Ovary (tissue), 3 donors: ENCODE measurements at regions not wholly inside any gene's neighbourhood (a gene's known extent, or its start where the extent isn't known, plus 50 kb on each side); places are given as distances from the start of the nearest gene placed in this dataset.

Experiments
- CTCF ChIP-seq, 3 donors: fragments of 450-650 bp in 2 of 3; fragments of 200-600 bp in 1 of 3; IDR thresholded peaks; one replicate each; pipeline versions ENCODE4 v1.5.1 to v1.8.0; 2016 to 2022; ENCODE audit warnings: antibody characterized with exemption in 3 of 3, mild to moderate bottlenecking in 1 of 3
- EP300 ChIP-seq: sonication (generic); formaldehyde crosslinking; IDR thresholded peaks from one replicate; pipeline ENCODE4 v1.6.1; 2017; ENCODE audit warnings: antibody characterized with exemption
- POLR2A ChIP-seq: fragments of 450-650 bp; IDR thresholded peaks from one replicate; pipeline ENCODE4 v1.6.1; 2017; ENCODE audit warnings: antibody characterized with exemption, mild to moderate bottlenecking, moderate library complexity
- donor health status: DM: no; HTN: no; CAD: no.

- TF ChIP-seq CTCF (IDR thresholded peaks at IDR 0.05) = no peak
- TF ChIP-seq POLR2A = no peak
- no peak for TF ChIP-seq EP300
Observed at GRCh38 chr15:95503640-95504225, 826.8 kb upstream of the NR2F2 start.
